Esophagus muscularis mucosa (tissue), 4 donors: ENCODE measurements at regions not wholly inside any gene's neighbourhood (a gene's known extent, or its start where the extent isn't known, plus 50 kb on each side); places are given as distances from the start of the nearest gene placed in this dataset.

Source experiments
- CTCF ChIP-seq, 3 experiments: fragments of 200-600 bp in 2 of 3; fragments of 450-650 bp in 1 of 3; sonication (generic) in 2 of 3; IDR thresholded peaks; one replicate each; pipeline ENCODE4 v1.5.1; 2017 to 2019; ENCODE audit warnings: antibody characterized with exemption in 3 of 3, mild to moderate bottlenecking in 2 of 3, moderate library complexity in 1 of 3
- EP300 ChIP-seq: sonication (generic); formaldehyde crosslinking; IDR thresholded peaks from one replicate; pipeline ENCODE4 v1.6.1; 2017; ENCODE audit warnings: antibody characterized with exemption
- POLR2A ChIP-seq: fragments of 450-650 bp; IDR thresholded peaks from one replicate; pipeline ENCODE4 v1.6.1; 2017; ENCODE audit warnings: antibody characterized with exemption, moderate library complexity, mild to moderate bottlenecking, low read depth
- POLR2AphosphoS5 ChIP-seq, 2 donors: sonication (generic); formaldehyde crosslinking; IDR thresholded peaks; one replicate each; pipeline ENCODE4 v1.6.1; 2017; ENCODE audit warnings: antibody characterized with exemption in 2 of 2

GRCh38 chr13:22499919-22500318 lies 680.9 kb upstream of the SGCG start:
- TF ChIP-seq POLR2A (no peak), CTCF (IDR thresholded peaks at IDR 0.05) (no peak), POLR2AphosphoS5 (IDR thresholded peaks at IDR 0.05) (no peak), EP300 (no peak)
